Left ventricle myocardium superior (tissue), 1 donor: ENCODE measurements at regions not wholly inside any gene's neighbourhood (a gene's known extent, or its start where the extent isn't known, plus 50 kb on each side); places are given as distances from the start of the nearest gene placed in this dataset.
"Not testable (repeated sequence)": the region's sequence is repeated elsewhere in the genome, so short reads cannot be mapped to it uniquely, and the experiment has no call there.

Source experiments
- ATAC-seq: fragments of 200-7000 bp; cut with Tn5 transposase; one replicate; pipeline ENCODE4 v1.9.1; 2020; ENCODE audit warnings: mild to moderate bottlenecking, moderate library complexity
- DNase-seq: peaks from one replicate; pipeline ENCODE4 v3.0.0-alpha.2; 2020
- intact Hi-C: fragments of 100-400 bp; cut with micrococcal nuclease; formaldehyde crosslinking; loops from one replicate; pipeline ENCODE4 v1.11.0; 2022
- donor health status: DM: no; HTN: yes; CAD: no; lungs with severe emphysema.

GRCh38 chr14:54221432-54221803, 175.4 kb upstream of the CDKN3 start:
- ATAC-seq (no peak), DNase-seq (no peak)
- intact Hi-C loops, result no loop called here

- ATAC-seq (peak; percentile 32), DNase-seq (peak; percentile 40)
- intact Hi-C loops, result no loop called here
Observed at GRCh38 chr14:54221971-54222370, 174.8 kb upstream of the CDKN3 start.

- intact Hi-C loops, result no loop called here
- ATAC-seq (no peak), DNase-seq (no peak)
Observed at GRCh38 chr14:54223831-54224402, 172.9 kb upstream of the CDKN3 start.

GRCh38 chr14:54225457-54226060, 171.2 kb upstream of the CDKN3 start:
- no peak for ATAC-seq
- no peak for DNase-seq
- intact Hi-C loops, result no loop called here

- intact Hi-C loops, result no loop called here
- DNase-seq, result no peak
Observed at GRCh38 chr14:54226103-54226502, 170.7 kb upstream of the CDKN3 start.

GRCh38 chr14:54226558-54226957, 170.2 kb upstream of the CDKN3 start:
- ATAC-seq (no peak), DNase-seq (no peak)
- intact Hi-C loops, result no loop called here

More at GRCh38 chr14:54226103-54226502, 170.7 kb upstream of the CDKN3 start:
- no peak for ATAC-seq

GRCh38 chr14:54229136-54229535, 167.7 kb upstream of the CDKN3 start:
- no peak for DNase-seq
- peak; percentile 34 for ATAC-seq
- intact Hi-C loops, result no loop called here

GRCh38 chr14:54230645-54231044, 166.2 kb upstream of the CDKN3 start:
- no peak for DNase-seq
- no peak for ATAC-seq
- intact Hi-C loops, result no loop called here

- intact Hi-C loops, result no loop called here
- ATAC-seq, result no peak
- no peak for DNase-seq
Observed at GRCh38 chr14:54232735-54233134, 164.1 kb upstream of the CDKN3 start.

GRCh38 chr14:54241517-54241916, 155.3 kb upstream of the CDKN3 start:
- intact Hi-C loops, result no loop called here
- DNase-seq, result no peak
- no peak for ATAC-seq

- intact Hi-C loops, result no loop called here
- peak; percentile 70 for ATAC-seq
- DNase-seq, result no peak
Observed at GRCh38 chr14:54251356-54251755, 145.5 kb upstream of the CDKN3 start.

- ATAC-seq (no peak), DNase-seq (no peak)
- intact Hi-C loops, result no loop called here
Observed at GRCh38 chr14:54252072-54252730, 144.6 kb upstream of the CDKN3 start.

GRCh38 chr14:54253195-54253947, 143.4 kb upstream of the CDKN3 start:
- DNase-seq (no peak), ATAC-seq (no peak)
- intact Hi-C loops, result no loop called here

GRCh38 chr14:54256156-54256555, 140.7 kb upstream of the CDKN3 start:
- intact Hi-C loops, result no loop called here
- DNase-seq (no peak), ATAC-seq (no peak)

GRCh38 chr14:54257424-54257823, 139.4 kb upstream of the CDKN3 start:
- ATAC-seq (no peak), DNase-seq (no peak)
- intact Hi-C loops, result no loop called here

GRCh38 chr14:54258382-54258781, 138.4 kb upstream of the CDKN3 start:
- DNase-seq, result no peak
- ATAC-seq, result no peak
- intact Hi-C loops, result no loop called here

GRCh38 chr14:54259821-54260220, 137.0 kb upstream of the CDKN3 start:
- no peak for DNase-seq
- ATAC-seq, result no peak
- intact Hi-C loops, result no loop called here

GRCh38 chr14:54261283-54261682, 135.5 kb upstream of the CDKN3 start:
- intact Hi-C loops, result no loop called here
- ATAC-seq, result no peak
- no peak for DNase-seq

GRCh38 chr14:54266616-54267015, 130.2 kb upstream of the CDKN3 start:
- intact Hi-C loops, ATAC-seq, DNase-seq: not testable (repeated sequence)

- intact Hi-C loops, result no loop called here
- no peak for DNase-seq
- ATAC-seq, result no peak
Observed at GRCh38 chr14:54267172-54267571, 129.6 kb upstream of the CDKN3 start.
